ENCODE measurements at regions not wholly inside any gene's neighbourhood (a gene's known extent, or its start where the extent isn't known, plus 50 kb on each side); places are given as distances from the start of the nearest gene placed in this dataset.
"Not testable (repeated sequence)": the region's sequence is repeated elsewhere in the genome, so short reads cannot be mapped to it uniquely, and the experiment has no call there.

DNA sequence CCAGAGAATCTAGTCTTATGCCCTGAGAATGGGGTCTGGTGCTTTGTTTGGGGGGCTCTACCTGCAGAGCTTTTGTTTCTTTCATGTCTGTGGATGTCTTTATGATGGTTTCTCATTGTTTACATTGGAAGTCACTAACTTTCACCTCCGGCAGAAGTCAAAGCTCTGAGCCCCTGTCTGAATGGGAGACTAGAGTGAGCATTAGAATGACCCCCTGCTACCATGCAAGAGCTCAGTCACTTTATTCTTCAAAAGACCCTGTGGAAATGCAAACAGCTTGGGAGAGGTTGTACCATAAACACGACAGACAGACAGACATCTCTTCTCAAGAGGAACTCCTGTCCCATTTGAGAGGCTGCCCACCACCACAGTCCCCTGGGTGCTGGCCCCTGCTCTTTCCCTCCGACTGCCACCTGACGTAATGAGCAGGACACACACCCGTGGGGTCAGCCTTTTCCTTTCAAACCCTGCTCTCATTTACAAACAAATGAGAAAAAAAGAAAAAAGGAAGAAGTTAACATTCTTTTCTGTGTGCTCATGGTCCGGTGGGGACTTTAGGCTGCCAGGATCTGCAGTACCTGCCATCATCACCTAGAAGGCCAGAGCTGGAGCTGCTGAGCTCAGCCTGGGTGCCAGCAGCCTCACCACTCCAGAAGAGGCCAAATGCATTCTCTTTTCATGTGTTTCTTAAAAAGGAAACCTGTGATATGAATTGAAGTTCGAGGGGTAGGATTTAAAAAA lies 91.6 kb downstream of the FZD1 start:
- ATAC-seq (no peak), DNase-seq (ENCODE audit: low spot score) (no peak)

DNA sequence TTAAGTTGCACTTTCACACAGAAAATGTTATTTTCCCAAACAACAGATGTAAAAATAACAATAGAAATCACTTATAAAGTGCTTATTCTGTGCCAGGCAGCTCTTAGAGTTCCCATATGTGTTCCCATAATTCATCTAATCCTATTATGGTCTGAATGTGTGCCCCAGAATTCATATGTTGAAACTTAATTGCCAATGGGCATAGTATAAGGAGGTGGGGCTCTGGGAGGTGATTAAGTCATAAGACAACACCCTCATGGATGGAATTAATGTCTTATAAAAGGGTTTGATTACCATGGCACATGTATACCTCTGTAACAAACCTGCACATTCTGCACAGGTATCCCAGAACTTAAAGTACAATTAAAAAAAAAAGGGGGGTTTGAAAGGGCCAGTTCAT lies 92.7 kb downstream of the FZD1 start:
- DNase-seq (ENCODE audit: low spot score) = no peak
- no peak for ATAC-seq

GRCh38 chr7:91357379-91357778 lies 93.1 kb downstream of the FZD1 start:
- DNase-seq (ENCODE audit: low spot score) (no peak), ATAC-seq (no peak)

DNA sequence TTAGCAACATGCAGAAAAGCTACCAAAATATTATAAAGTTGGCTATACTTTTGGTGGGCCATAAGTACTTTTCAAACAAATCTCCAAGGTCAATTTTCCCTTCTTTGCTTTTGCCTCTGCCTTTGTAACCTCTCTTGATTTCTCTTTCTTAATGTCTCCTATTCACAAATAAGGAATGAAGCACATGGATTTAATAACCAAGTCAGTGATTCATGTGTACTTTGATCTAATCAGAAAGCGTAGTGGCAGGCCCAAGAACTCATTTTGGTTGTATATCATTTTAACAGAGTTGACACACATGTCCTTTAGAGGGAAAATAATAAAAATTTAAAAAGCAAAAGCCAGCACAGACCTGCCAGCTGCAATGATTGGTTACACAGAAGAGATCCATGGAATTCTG lies 93.7 kb downstream of the FZD1 start:
- no peak for DNase-seq (ENCODE audit: low spot score)
- no peak for ATAC-seq

DNA sequence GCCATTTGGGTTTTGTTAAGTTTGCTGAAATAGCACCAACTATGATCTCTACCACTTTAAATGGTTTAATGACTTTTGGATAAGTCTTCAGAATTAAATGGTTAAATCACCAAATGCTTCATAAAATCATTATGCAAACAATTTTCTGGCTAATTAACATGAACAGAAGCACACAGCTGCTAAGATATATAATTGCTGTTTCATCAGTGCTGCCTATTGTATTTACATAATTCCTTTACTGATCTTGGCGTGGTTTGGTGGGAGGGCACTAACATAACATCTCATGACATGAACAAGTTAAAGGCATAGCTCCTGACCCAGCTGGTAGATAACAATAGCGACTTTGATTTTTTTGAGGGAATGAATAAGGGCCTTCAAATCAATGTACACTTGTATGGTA lies 94.1 kb downstream of the FZD1 start:
- DNase-seq (ENCODE audit: low spot score) = no peak

DNA sequence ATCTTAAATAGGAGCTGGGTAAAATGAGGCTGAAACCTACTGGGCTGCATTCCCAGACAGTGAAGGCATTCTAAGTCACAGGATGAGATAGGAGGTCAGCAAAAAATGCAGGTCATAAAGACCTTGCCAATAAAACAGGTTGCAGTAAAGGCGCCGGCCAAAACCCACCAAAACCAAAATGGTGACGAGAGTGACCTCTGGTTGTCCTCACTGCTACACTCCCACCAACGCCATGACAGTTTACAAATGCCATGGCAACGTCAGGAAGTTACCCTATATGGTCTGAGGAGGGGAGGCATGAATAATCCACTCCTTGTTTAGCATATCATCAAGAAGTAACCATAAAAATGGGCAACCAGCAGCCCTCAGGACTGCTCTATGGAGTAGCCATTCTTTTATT lies 100.9 kb downstream of the FZD1 start:
- not testable (repeated sequence) for ATAC-seq; DNase-seq (ENCODE audit: low spot score)

More for the DNA sequence above, 94.1 kb downstream of the FZD1 start:
- no peak for ATAC-seq

DNA sequence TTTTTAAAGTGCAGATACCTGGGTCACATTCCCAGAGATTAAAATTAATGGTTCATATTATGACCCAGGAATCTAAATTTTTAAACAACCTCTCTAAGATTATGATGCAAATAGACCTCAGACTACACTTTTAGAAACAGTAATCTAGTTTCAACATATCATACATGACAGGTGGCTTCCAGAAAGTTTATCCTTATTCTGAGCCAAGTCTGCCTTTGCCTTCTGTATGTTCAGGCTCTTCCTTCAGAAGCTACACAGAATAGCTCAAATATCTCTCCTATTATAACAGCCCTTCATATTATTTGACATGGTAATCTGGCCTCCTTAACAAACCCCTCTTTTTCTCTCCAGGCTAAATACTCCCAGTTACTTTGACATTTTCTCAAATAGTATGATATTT lies 101.9 kb downstream of the FZD1 start:
- ATAC-seq = no peak

GRCh38 chr7:91367812-91368578 lies 103.8 kb downstream of the FZD1 start:
- DNase-seq (ENCODE audit: low spot score) = no peak
- no peak for ATAC-seq

More for the DNA sequence above, 101.9 kb downstream of the FZD1 start:
- DNase-seq (ENCODE audit: low spot score) = no peak

DNA sequence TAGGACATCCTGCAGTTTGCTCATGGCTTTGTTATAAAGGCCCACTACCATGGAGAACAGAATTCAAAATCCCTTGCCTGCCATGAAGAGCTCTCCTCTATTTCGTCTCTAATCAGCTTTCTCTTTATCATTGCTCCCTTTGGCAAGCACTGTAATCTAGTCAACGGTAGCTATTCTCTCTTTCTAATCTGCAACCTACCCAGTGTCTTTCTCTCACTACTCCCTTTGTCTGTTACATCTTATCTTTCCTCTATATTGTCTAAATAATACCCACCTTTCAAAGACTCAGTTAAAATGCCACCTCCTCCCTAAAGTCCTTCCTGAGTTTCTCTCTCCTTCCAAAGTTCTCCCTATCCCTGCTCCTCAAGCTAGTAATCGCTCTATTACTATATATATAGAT lies 108.1 kb downstream of the FZD1 start:
- ATAC-seq (no peak), DNase-seq (ENCODE audit: low spot score) (no peak)

DNA sequence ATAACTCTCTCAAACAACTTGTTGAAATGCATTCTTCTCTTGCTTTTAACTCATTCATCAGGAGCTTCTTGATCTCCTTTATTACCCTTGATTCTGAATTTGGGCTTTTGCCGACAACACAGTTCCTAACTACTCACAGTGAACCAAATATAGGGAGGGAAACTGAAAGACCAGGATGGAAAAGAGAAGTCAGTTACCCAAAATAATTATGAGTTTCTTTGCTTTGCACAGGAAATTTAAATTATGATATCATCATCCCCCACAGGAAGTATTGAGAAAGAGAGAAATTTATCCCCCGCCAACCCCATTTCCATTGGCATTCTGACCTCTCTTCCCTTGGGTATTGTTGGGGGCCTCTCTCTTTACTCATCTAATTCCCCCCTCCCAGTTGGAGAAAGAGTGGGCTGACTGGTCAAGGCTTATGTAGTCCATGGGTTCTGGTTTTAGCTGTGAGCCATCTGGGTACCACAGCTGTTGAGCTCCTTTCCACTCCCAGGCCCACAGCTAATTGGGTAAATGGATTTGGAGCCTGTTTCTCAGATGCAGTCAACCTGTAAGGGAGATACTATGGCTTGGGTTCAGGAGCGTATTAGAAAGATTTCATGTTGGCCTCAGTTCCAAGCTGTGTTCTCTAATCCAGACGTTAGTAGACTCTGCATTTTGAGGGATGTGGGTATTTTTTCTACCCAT lies 109.0 kb downstream of the FZD1 start:
- ATAC-seq = no peak

DNA sequence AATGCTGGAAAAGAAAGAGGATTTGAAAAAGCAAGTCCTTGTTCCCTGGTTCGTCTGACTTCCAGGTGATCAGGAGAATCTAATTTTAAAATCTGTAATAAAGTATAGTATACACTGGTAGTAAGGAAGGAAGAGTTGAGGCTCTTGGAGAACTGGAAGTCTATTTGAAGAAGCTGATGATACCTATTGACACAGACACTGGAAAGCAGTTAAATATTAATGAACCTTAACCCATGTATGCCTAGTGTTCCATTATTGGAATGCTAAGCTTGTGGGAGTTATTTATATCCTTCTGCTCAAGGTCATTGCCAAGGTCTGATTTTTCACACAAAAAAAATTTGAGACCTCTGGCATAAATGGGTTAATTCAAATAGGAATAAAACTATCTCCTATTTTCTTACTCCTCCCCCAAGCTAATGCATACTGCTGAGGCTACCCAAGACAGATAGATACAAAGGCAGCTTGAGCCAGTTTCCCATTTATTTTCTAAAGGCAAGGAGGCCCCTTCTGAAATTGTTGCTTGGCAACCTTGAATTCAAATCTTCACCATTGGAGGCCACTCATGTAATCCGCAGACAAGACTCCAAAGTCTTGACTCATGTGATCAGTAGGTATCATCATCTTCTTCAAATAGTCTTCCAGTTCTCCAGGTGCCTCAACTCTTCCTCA lies 110.2 kb downstream of the FZD1 start:
- ATAC-seq = no peak
- DNase-seq (ENCODE audit: low spot score) = no peak

More for the DNA sequence above, 109.0 kb downstream of the FZD1 start:
- DNase-seq (ENCODE audit: low spot score) = no peak

DNA sequence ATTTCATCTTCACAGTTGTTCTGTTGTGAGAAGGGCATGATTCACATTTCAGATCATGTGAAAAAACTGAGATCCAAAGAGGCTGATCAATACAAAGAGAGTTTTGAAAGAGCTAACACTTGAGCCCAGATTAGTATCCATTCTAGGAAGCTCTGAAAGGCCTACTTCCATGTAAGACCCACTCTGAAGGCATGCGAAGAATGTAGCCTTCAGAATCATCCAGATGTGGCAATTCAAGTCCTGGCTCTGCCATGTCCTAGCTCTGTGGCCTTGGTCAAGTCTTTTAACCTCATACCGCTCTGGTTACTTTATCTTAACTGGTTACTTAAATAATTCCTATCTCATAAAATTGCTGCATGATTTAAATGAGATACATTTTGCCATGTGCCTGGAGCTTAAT lies 111.1 kb downstream of the FZD1 start:
- DNase-seq (ENCODE audit: low spot score) = no peak
- ATAC-seq = no peak

DNA sequence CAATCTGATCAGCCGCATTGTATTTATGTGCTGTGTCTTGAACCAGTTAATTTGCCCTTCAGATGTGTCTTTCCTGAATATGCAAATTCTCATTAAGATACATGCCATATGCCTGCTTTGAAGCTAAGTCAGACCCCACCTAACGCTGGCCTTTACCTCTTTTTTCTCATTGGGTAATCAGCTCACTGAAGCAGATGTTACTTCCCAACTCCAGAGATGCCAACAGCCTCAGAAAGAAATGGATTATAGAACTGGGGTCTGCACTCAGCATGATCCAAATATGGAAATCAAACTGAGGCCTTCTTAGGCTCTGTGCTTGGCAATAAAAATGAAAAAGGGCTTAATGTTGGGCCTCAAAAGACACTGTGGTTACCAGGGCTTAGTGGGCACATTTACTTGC lies 113.9 kb downstream of the FZD1 start:
- ATAC-seq = no peak
- DNase-seq (ENCODE audit: low spot score) = no peak

GRCh38 chr7:91379236-91379635 lies 115.0 kb downstream of the FZD1 start:
- ATAC-seq = no peak
- DNase-seq (ENCODE audit: low spot score) = no peak

- no peak for ATAC-seq
Observed at GRCh38 chr7:91379991-91380390, 115.8 kb downstream of the FZD1 start.

DNA sequence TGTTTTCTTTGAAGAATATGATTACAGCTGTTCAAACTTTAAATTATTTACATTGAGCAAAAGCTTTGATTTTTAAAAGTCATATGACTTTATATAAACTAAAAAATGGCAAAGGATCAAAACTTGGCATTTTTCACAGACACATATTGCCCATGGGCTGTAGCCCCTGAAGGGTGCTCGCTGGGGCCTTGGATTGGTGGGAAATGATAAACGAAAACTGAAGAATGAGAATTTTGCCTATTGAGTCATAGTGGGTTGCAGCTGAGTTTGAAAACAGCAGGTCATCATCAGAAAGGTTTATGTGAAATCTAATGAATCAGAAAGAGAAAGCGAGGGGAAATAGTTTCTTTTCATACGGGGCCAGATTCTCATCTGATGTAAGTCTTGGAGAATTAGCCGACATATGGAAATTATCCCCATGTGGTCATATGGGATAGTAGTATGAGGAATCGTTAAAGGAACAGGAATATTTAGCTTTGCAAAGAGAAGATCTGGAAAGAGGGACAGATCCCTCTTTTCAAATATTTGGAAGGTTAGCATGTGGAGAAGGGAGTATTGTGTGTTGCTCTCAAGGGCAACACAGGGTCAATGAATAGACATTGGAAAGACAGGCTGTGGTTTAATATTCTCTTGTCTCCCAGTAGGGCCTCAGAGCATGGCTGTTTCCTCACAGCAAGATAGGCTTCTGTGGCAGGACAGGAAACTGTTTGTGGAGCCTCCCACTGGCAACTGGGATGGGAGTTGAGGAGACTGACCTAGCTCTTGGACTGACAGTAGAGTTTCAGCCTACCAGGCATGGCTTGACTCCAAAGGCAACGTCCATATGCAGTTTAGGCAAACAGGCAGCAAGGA lies 119.0 kb downstream of the FZD1 start:
- DNase-seq (ENCODE audit: low spot score) = no peak

More at GRCh38 chr7:91379991-91380390, 115.8 kb downstream of the FZD1 start:
- DNase-seq (ENCODE audit: low spot score) = no peak

GRCh38 chr7:91383905-91384274 lies 119.7 kb downstream of the FZD1 start:
- ATAC-seq = no peak
- no peak for DNase-seq (ENCODE audit: low spot score)

More for the DNA sequence above, 119.0 kb downstream of the FZD1 start:
- no peak for ATAC-seq

GRCh38 chr7:91394757-91395156 lies 130.5 kb downstream of the FZD1 start:
- ATAC-seq; DNase-seq (ENCODE audit: low spot score): not testable (repeated sequence)

DNA sequence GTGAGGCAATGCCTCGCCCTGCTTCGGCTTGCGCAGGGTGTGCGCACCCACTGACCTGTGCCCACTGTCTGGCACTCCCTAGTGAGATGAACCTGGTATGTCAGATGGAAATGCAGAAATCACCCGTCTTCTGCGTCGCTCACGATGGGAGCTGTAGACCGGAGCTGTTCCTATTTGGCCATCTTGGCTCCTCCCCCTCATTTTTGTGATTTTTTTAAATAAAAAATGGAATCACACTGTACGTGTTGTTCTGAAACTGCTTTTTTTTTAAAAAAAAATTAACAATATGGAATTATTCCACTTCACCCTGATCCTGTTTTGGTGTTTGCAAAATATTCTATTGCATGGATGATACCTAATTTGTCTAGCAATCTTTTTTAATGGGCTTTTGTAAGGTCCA lies 131.1 kb downstream of the FZD1 start:
- DNase-seq (ENCODE audit: low spot score) = not testable (repeated sequence)

GRCh38 chr7:91397096-91397495 lies 132.9 kb downstream of the FZD1 start:
- no peak for DNase-seq (ENCODE audit: low spot score)
- no peak for ATAC-seq

More for the DNA sequence above, 131.1 kb downstream of the FZD1 start:
- not testable (repeated sequence) for ATAC-seq
